NCI-H2196 treated with DMSO at 0.1 percent for 48 hours (cell line): ENCODE measurements at regions not wholly inside any gene's neighbourhood (a gene's known extent, or its start where the extent isn't known, plus 50 kb on each side); places are given as distances from the start of the nearest gene placed in this dataset.

Experiments used
- DNase-seq: peaks from one replicate; lab custom pipeline; 2025; ENCODE audit not compliant: unreplicated experiment; lab: John Stamatoyannopoulos, UW

- DNase-seq: no peak
Observed at GRCh38 chr4:67051000-67051789, 494.1 kb downstream of the CENPC start.

GRCh38 chr4:67049446-67049845 lies 495.9 kb downstream of the CENPC start:
- DNase-seq: no peak

- DNase-seq: no peak
Observed at GRCh38 chr4:67048530-67048929, 496.8 kb downstream of the CENPC start.

- no peak for DNase-seq
Observed at GRCh38 chr4:67040315-67040714, 505.0 kb downstream of the CENPC start.

- DNase-seq: no peak
Observed at GRCh38 chr4:67038228-67038566, 507.1 kb downstream of the CENPC start.

- DNase-seq: no peak
Observed at GRCh38 chr4:67037504-67038227, 507.6 kb downstream of the CENPC start.

GRCh38 chr4:67036791-67037190 lies 508.5 kb downstream of the CENPC start:
- no peak for DNase-seq

GRCh38 chr4:67035986-67036385 lies 509.3 kb downstream of the CENPC start:
- no peak for DNase-seq

- peak; percentile 4 for DNase-seq
Observed at GRCh38 chr4:67035501-67035900, 509.8 kb downstream of the CENPC start.

- DNase-seq: no peak
Observed at GRCh38 chr4:67030636-67031035, 514.7 kb downstream of the CENPC start.

- DNase-seq: no peak
Observed at GRCh38 chr4:67020438-67020797, 524.9 kb downstream of the CENPC start.

GRCh38 chr4:67019686-67020437 lies 525.4 kb downstream of the CENPC start:
- no peak for DNase-seq

GRCh38 chr4:67014592-67014991 lies 530.7 kb downstream of the CENPC start:
- DNase-seq: no peak

- DNase-seq: no peak
Observed at GRCh38 chr4:67006791-67007190, 538.5 kb downstream of the CENPC start.

GRCh38 chr4:66991521-66991920 lies 553.8 kb downstream of the CENPC start:
- no peak for DNase-seq

- no peak for DNase-seq
Observed at GRCh38 chr4:66974665-66975064, 570.6 kb downstream of the CENPC start.

GRCh38 chr4:66972087-66972486 lies 573.2 kb downstream of the CENPC start:
- no peak for DNase-seq

GRCh38 chr4:66964467-66964866 lies 580.8 kb downstream of the CENPC start:
- DNase-seq: no peak

- no peak for DNase-seq
Observed at GRCh38 chr4:66963084-66963483, 582.2 kb downstream of the CENPC start.

GRCh38 chr4:66959207-66959606 lies 586.1 kb downstream of the CENPC start:
- DNase-seq: no peak

- no peak for DNase-seq
Observed at GRCh38 chr4:66956852-66957251, 588.5 kb downstream of the CENPC start.

- DNase-seq: no peak
Observed at GRCh38 chr4:66956426-66956825, 588.9 kb downstream of the CENPC start.
